GM12891 (cell line): ENCODE measurements at regions not wholly inside any gene's neighbourhood (a gene's known extent, or its start where the extent isn't known, plus 50 kb on each side); places are given as distances from the start of the nearest gene placed in this dataset.

ENCODE experiments used
- POLR2A ChIP-seq: IDR thresholded peaks from 2 replicates; pipeline ENCODE4 v1.6.1; 2011; ENCODE audit warnings: low read depth, low read length, control low read depth
- POLR2AphosphoS5 ChIP-seq: IDR thresholded peaks from 2 replicates; pipeline ENCODE4 v1.6.1; 2011; ENCODE audit warnings: low read depth, low read length, control low read depth
- TAF1 ChIP-seq: IDR thresholded peaks from 2 replicates; pipeline ENCODE4 v1.6.1; 2011; ENCODE audit warnings: low read depth, low read length, control low read depth

DNA sequence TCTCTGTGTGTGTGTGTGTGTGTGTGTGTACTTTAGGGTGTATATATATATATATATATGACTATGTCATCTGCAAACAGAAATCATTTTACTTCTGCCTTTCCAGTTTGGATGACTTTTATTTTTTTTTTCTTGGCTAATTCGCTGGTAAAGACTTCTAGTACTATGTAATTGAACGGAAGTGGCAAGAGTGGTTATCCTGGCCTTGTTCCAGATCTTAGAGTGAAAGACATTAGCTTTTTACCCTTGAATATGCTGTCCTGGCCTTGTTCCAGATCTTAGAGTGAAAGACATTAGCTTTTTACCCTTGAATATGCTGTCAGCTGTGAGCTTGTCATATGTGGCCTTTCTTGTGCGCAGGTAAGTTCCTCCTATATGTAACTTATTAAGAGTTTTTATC is 72.7 kb upstream of the MYOCD start:
- no peak for TF ChIP-seq POLR2AphosphoS5
- TF ChIP-seq POLR2A: no peak
- no peak for TF ChIP-seq TAF1
